Memory B cell (primary cell): ENCODE measurements at regions not wholly inside any gene's neighbourhood (a gene's known extent, or its start where the extent isn't known, plus 50 kb on each side); places are given as distances from the start of the nearest gene placed in this dataset.
"Not testable (repeated sequence)": the region's sequence is repeated elsewhere in the genome, so short reads cannot be mapped to it uniquely, and the experiment has no call there.

Source experiments
- ATAC-seq: fragments of 150-1000 bp; cut with Tn5 transposase; 2 replicates; pipeline ENCODE4 v1.10.0; 2021; ENCODE audit warnings: low read depth, mild to moderate bottlenecking, moderate library complexity
- DNase-seq, 2 donors: peaks; one replicate each; pipeline ENCODE4 v3.0.0; 2022; ENCODE audit warnings: low spot score in 2 of 2
- H3K27ac Mint-ChIP-seq: one replicate; pipeline ENCODE4 v1.8.0; 2022; ENCODE audit warnings: mild to moderate bottlenecking, moderate library complexity, mixed read lengths
- H3K27me3 Mint-ChIP-seq: one replicate; pipeline ENCODE4 v1.8.0; 2022; ENCODE audit warnings: mixed read lengths
- H3K36me3 Mint-ChIP-seq: one replicate; pipeline ENCODE4 v1.8.0; 2022; ENCODE audit warnings: mild to moderate bottlenecking, mixed read lengths
- H3K4me1 Mint-ChIP-seq: one replicate; pipeline ENCODE4 v1.8.0; 2022; ENCODE audit warnings: mixed read lengths
- H3K4me3 Mint-ChIP-seq: one replicate; pipeline ENCODE4 v1.8.0; 2022; ENCODE audit warnings: mild to moderate bottlenecking, moderate library complexity, mixed read lengths
- H3K9me3 Mint-ChIP-seq: one replicate; pipeline ENCODE4 v1.8.0; 2022; ENCODE audit warnings: mixed read lengths

DNA sequence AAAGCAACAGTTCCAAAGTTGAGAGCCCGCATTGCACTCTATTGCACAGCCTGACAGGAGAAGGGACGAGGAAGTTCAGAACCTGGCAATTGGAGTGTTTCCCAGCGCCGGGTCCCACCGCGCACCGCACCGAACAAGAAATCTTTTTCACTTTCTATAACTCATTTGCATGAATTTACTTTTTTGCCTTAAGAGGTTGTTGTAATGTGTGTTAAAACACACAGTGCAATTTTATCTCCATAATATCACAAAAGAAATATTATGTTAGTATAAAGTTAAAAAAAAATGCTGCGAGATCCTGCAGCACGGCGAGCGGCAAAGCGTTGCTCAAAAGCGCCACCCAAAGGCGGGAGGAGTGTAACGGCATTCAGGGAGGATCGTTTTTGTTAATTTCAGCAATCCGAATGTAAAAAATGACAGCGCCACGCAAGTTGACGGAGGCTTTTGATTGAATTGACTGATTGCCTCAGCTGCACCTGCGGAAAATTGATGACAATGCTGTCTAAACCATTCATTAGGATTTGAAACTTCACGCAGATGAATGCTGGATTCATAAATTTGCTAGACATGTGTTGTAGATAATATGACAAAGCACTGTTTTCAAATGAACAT lies 303.6 kb upstream of the ZNF507 start:
- Mint-ChIP-seq H3K4me3 (no peak overlapping the region), H3K27ac (no peak overlapping the region), H3K9me3 (peaks cover 5% of the 10 kb centered on the region), H3K27me3 (peaks cover 6% of the 10 kb centered on the region), H3K36me3 (no peaks in the 10 kb centered on the region), H3K4me1 (no peaks in the 10 kb centered on the region)
- DNase-seq (no peak), ATAC-seq (no peak)

DNA sequence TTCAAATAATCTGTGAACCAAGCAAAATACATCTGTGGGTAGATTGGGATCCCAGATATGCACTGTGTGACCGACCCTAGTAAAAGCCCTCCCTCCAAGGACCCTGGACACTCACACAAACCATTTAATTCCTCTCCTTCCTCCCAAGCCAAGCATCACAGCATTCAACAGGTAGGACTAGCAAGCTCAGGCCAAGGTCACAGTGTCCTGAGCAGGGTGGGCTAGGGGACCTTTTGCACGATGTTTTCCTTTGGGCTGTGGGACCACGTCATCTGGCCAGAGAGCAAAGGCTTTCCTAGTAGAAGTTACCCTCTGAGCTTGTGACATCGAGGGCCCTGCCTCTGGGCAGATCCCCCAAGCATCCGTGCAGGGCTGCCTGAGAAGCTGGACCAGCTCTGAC lies 297.6 kb upstream of the ZNF507 start:
- H3K4me1 Mint-ChIP-seq = no peaks in the 10 kb centered on the region

DNA sequence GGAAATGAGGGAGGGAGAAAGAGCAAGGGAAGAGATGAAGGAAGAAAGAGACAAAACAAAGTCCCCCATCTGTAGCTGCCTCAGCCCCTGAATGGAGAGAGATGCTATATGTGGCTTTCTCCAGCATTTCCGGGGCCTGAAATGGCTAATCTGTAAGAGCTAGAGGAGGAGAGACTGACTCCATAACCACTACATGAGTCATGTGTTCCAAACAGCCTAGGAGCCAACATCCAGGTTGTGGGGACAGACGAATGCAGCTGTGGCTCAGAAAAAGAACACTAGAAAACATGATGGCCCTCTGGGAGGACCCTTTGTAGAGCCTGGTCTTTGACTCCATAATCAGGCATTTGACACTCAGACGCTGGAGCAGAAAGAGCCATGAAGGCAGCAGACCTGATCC lies 292.0 kb upstream of the ZNF507 start:
- peaks cover 11% of the 10 kb centered on the region for H3K9me3 Mint-ChIP-seq
- H3K27ac Mint-ChIP-seq = no peak overlapping the region
- no peaks in the 10 kb centered on the region for H3K4me1 Mint-ChIP-seq
- no peaks in the 10 kb centered on the region for H3K36me3 Mint-ChIP-seq
- no peak for DNase-seq
- H3K4me3 Mint-ChIP-seq = no peak overlapping the region
- ATAC-seq = no peak
- peaks cover 1% of the 10 kb centered on the region for H3K27me3 Mint-ChIP-seq

More for the DNA sequence above, 297.6 kb upstream of the ZNF507 start:
- DNase-seq (no peak), ATAC-seq (no peak)
- H3K9me3 Mint-ChIP-seq = peaks cover 6% of the 10 kb centered on the region
- no peak overlapping the region for H3K27ac Mint-ChIP-seq
- H3K36me3 Mint-ChIP-seq = no peaks in the 10 kb centered on the region
- peaks cover 6% of the 10 kb centered on the region for H3K27me3 Mint-ChIP-seq
- no peak overlapping the region for H3K4me3 Mint-ChIP-seq

DNA sequence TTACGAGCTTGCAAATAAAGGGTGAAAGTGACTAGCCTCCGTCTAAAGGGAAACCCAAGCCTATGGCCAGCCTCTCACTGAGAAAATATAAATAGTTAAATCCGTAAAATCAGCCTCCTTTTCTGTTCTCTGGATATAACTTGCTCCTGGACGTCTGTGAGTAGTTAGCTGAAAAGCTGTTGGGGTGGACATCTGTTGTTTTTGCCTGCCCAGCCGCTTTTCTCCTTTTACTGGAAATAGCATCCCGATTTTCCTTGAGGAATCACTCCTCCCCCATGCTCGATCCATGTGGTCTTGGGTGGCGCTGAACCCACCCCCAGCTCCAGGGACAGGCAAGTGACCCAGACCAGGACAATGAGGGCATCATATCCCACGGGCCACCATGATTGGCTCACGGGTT lies 291.5 kb upstream of the ZNF507 start:
- Mint-ChIP-seq H3K4me3 (no peak overlapping the region), H3K9me3 (peaks cover 12% of the 10 kb centered on the region), H3K27ac (no peak overlapping the region)

DNA sequence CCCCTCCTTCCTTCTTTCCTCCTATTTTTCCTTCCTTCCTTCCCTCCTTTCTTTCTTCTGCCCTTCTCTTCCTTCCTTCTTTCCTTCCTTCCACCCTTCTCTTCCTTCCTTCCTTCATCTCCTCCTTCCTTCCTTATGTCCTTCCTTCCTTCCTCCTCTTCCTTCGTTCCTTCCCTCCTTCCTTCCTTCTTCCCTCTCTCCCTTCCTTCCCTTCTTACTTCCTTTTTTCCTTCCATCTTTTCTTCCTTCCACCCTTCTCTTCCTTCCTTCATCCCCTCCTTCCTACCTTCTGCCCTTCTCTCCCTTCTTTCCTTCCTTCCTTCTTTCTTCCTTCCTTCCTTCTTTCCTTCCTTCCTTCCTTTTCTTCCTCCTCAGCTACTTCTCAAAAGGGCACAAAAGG lies 287.3 kb upstream of the ZNF507 start:
- no peak overlapping the region for H3K27ac Mint-ChIP-seq
- peaks cover under 1% of the 10 kb centered on the region for H3K27me3 Mint-ChIP-seq
- H3K9me3 Mint-ChIP-seq = peaks cover 9% of the 10 kb centered on the region
- ATAC-seq (no peak), DNase-seq (no peak)
- H3K4me3 Mint-ChIP-seq = no peak overlapping the region
- H3K36me3 Mint-ChIP-seq = no peaks in the 10 kb centered on the region
- H3K4me1 Mint-ChIP-seq = no peaks in the 10 kb centered on the region

More for the DNA sequence above, 291.5 kb upstream of the ZNF507 start:
- H3K27me3 Mint-ChIP-seq = peaks cover 1% of the 10 kb centered on the region
- no peaks in the 10 kb centered on the region for H3K36me3 Mint-ChIP-seq
- no peaks in the 10 kb centered on the region for H3K4me1 Mint-ChIP-seq
- no peak for ATAC-seq
- no peak for DNase-seq

- H3K9me3 Mint-ChIP-seq = peaks cover 8% of the 10 kb centered on the region
- H3K36me3 Mint-ChIP-seq = no peaks in the 10 kb centered on the region
- no peaks in the 10 kb centered on the region for H3K27me3 Mint-ChIP-seq
- DNase-seq (no peak), ATAC-seq (no peak)
- H3K4me3 Mint-ChIP-seq = no peak overlapping the region
- no peak overlapping the region for H3K27ac Mint-ChIP-seq
- H3K4me1 Mint-ChIP-seq = no peaks in the 10 kb centered on the region
Observed at GRCh38 chr19:32061315-32061714, 284.1 kb upstream of the ZNF507 start.

- H3K36me3 Mint-ChIP-seq = no peaks in the 10 kb centered on the region
- DNase-seq = no peak
- H3K9me3 Mint-ChIP-seq = peaks cover 2% of the 10 kb centered on the region
- ATAC-seq = no peak
- no peaks in the 10 kb centered on the region for H3K27me3 Mint-ChIP-seq
- H3K4me3 Mint-ChIP-seq = no peak overlapping the region
- H3K27ac Mint-ChIP-seq = no peak overlapping the region
- H3K4me1 Mint-ChIP-seq = no peaks in the 10 kb centered on the region
Observed at GRCh38 chr19:32063601-32064000, 281.8 kb upstream of the ZNF507 start.

DNA sequence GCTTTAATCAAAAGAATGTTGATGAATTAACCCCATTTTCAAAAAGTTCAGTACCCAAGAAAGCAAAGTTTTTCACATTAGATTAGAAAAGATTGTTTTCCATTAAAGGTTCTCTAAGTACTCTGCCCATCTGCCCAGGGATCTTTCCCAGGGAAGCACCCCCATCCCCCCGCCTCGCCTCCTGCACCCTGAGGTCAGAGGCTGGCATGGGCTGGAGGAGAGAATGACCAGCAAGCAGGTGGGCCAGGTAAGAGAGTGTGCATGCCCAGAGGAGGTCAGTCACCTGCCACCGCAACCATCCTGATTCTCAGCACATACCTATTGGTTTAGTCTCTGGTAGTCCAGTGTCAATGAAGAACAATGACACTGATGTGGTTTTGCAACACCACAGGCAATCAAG lies 279.4 kb upstream of the ZNF507 start:
- Mint-ChIP-seq H3K4me3 (no peak overlapping the region), H3K27ac (no peak overlapping the region), H3K4me1 (no peaks in the 10 kb centered on the region), H3K27me3 (no peaks in the 10 kb centered on the region), H3K9me3 (peaks cover under 1% of the 10 kb centered on the region), H3K36me3 (no peaks in the 10 kb centered on the region)
- no peak for DNase-seq
- ATAC-seq = no peak

GRCh38 chr19:32067685-32068084 lies 277.7 kb upstream of the ZNF507 start:
- DNase-seq (no peak), ATAC-seq (no peak)
- no peaks in the 10 kb centered on the region for H3K36me3 Mint-ChIP-seq
- H3K27ac Mint-ChIP-seq = no peak overlapping the region
- H3K9me3 Mint-ChIP-seq = peaks cover 2% of the 10 kb centered on the region
- H3K4me1 Mint-ChIP-seq = no peaks in the 10 kb centered on the region
- H3K4me3 Mint-ChIP-seq = no peak overlapping the region
- no peaks in the 10 kb centered on the region for H3K27me3 Mint-ChIP-seq

DNA sequence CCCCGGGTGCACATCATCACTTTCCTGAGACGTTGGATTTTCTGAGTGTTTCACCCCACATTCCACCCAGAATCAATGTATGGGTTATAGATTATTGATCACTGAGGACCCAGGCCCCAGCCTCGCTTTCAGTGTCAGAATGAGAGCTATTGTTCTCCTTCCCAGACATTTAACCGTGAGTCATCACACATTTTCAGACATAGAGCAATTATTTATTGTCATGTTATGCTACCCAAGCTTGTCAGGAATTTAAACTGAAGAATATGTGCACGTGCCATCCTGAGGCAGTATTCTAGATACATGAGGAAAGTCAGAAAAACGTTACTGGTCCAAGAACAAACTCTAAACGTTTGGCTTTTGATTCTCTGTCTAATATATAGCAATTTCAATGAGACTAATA lies 276.6 kb upstream of the ZNF507 start:
- Mint-ChIP-seq H3K27me3 (no peaks in the 10 kb centered on the region), H3K9me3 (peaks cover 3% of the 10 kb centered on the region), H3K4me1 (no peaks in the 10 kb centered on the region), H3K36me3 (no peaks in the 10 kb centered on the region), H3K27ac (no peak overlapping the region), H3K4me3 (no peak overlapping the region)
- no peak for DNase-seq
- ATAC-seq = no peak

DNA sequence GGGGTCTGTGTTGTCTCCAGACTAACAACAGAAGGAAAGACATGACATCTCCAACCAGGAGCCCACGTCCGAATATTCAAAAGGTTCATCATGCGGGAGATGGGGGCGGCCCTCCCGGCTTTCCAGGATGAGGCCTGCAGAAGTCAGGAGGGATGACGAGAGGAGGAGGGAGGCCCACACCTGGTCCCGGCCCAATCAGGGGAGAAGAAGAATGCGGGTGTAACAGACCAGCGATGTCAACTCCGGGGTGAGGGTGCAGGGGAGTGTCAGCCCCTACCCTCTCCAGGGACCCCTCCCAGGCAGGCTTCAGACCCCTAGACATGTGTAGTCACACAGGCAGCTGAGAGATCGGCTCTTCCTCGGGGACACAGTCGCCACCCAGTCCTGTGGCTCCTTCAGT lies 275.3 kb upstream of the ZNF507 start:
- ATAC-seq (no peak), DNase-seq (no peak)
- Mint-ChIP-seq H3K27me3 (no peaks in the 10 kb centered on the region), H3K9me3 (peaks cover 4% of the 10 kb centered on the region), H3K36me3 (no peaks in the 10 kb centered on the region), H3K4me3 (no peak overlapping the region), H3K4me1 (no peaks in the 10 kb centered on the region), H3K27ac (no peak overlapping the region)

DNA sequence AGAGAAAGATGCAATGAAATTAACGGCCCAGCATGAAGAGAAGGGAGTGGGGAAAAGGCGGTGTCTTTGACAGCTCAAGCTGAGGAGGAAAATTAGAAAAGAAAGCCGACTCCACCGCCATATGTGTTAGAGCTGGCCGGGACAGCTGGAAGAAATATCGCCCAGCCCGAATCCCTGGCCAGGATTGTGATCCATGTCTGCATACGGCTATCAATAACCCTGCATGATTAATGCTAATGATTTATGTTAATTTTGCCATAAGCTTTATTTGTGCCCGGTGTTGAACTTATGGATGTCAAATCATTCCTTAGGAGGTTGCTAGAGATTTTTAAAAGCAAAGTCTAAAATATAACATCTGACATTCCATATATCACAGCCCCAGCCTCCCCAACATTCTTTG lies 263.4 kb upstream of the ZNF507 start:
- H3K27ac Mint-ChIP-seq = no peak overlapping the region
- H3K4me1 Mint-ChIP-seq = no peaks in the 10 kb centered on the region
- peaks cover 2% of the 10 kb centered on the region for H3K27me3 Mint-ChIP-seq
- ATAC-seq = no peak
- H3K9me3 Mint-ChIP-seq = peaks cover 13% of the 10 kb centered on the region
- no peak for DNase-seq
- peaks cover 2% of the 10 kb centered on the region for H3K36me3 Mint-ChIP-seq
- H3K4me3 Mint-ChIP-seq = no peak overlapping the region

- not testable (repeated sequence) for DNase-seq, H3K4me1 Mint-ChIP-seq, H3K27me3 Mint-ChIP-seq, ATAC-seq, H3K27ac Mint-ChIP-seq, H3K36me3 Mint-ChIP-seq, H3K4me3 Mint-ChIP-seq
- H3K9me3 Mint-ChIP-seq = peaks cover 12% of the 10 kb centered on the region
Observed at GRCh38 chr19:32084756-32085363, 260.6 kb upstream of the ZNF507 start.

- Mint-ChIP-seq H3K27me3 (no peaks in the 10 kb centered on the region), H3K4me3 (no peak overlapping the region), H3K36me3 (no peaks in the 10 kb centered on the region), H3K4me1 (no peaks in the 10 kb centered on the region), H3K9me3 (peaks cover 14% of the 10 kb centered on the region), H3K27ac (no peak overlapping the region)
- DNase-seq (no peak), ATAC-seq (no peak)
Observed at GRCh38 chr19:32091241-32091640, 254.2 kb upstream of the ZNF507 start.

DNA sequence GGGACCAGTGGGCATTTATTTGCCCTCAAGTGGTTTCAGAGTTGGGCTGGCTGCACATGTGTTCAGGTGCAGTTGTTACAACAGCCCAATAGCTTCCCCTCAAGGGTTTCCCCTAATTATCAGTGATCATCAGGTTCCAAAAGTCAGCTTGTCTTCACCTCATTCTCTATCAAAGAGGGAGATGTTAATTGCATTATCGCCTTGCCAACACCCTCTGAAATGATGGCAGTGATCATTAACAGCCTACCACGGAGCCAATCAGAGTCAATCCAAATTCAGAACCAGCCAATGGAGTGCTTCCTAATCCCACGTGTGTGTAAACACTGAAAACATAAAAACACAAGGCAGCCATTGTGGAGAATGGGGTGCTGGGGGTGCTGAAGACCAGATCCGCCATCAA lies 248.4 kb upstream of the ZNF507 start:
- DNase-seq = no peak
- H3K4me3 Mint-ChIP-seq = no peak overlapping the region
- no peaks in the 10 kb centered on the region for H3K27me3 Mint-ChIP-seq
- no peak for ATAC-seq
- H3K4me1 Mint-ChIP-seq = no peaks in the 10 kb centered on the region
- H3K36me3 Mint-ChIP-seq = no peaks in the 10 kb centered on the region
- H3K27ac Mint-ChIP-seq = no peak overlapping the region
- peaks cover 18% of the 10 kb centered on the region for H3K9me3 Mint-ChIP-seq
